ENCODE measurements at regions not wholly inside any gene's neighbourhood (a gene's known extent, or its start where the extent isn't known, plus 50 kb on each side); places are given as distances from the start of the nearest gene placed in this dataset.

GRCh38 chr9:97768746-97769145 lies 71.6 kb upstream of the XPA start:
- TF ChIP-seq TEAD4 (IDR thresholded peaks at IDR 0.05) = 0 out of 2 replicates have a peak, but pooled peaks have one; percentile 22
- TF ChIP-seq TCF12 (IDR thresholded peaks at IDR 0.05; ENCODE audit: low read depth) = no peak

GRCh38 chr9:97769208-97769607 lies 72.1 kb upstream of the XPA start:
- TF ChIP-seq FOXM1 (IDR thresholded peaks at IDR 0.05; ENCODE audit: borderline replicate concordance, low read depth) (no peak), CEBPB (IDR thresholded peaks at IDR 0.05) (no peak), TCF12 (IDR thresholded peaks at IDR 0.05; ENCODE audit: low read depth) (no peak), EP300 (IDR thresholded peaks at IDR 0.05; ENCODE audit: borderline replicate concordance) (no peak), TEAD4 (IDR thresholded peaks at IDR 0.05) (no peak), ZBTB7A (IDR thresholded peaks at IDR 0.05; ENCODE audit: low read depth) (no peak), CREB1 (IDR thresholded peaks at IDR 0.05; ENCODE audit: low read depth) (no peak), REST (IDR thresholded peaks at IDR 0.05; ENCODE audit: low read depth) (no peak), TAF1 (IDR thresholded peaks at IDR 0.05; ENCODE audit: low read depth) (no peak), EGR1 (IDR thresholded peaks at IDR 0.05) (no peak), RAD21 (IDR thresholded peaks at IDR 0.05; ENCODE audit: low read depth) (no peak), USF1 (IDR thresholded peaks at IDR 0.05) (no peak), NFIC (IDR thresholded peaks at IDR 0.05) (no peak)

GRCh38 chr9:97770808-97771372 lies 73.8 kb upstream of the XPA start:
- TF ChIP-seq CREB1 (IDR thresholded peaks at IDR 0.05; ENCODE audit: low read depth) (no peak), REST (IDR thresholded peaks at IDR 0.05; ENCODE audit: low read depth) (peak; percentile 71), EP300 (IDR thresholded peaks at IDR 0.05; ENCODE audit: borderline replicate concordance) (no peak), EGR1 (IDR thresholded peaks at IDR 0.05) (no peak), CEBPB (IDR thresholded peaks at IDR 0.05) (no peak), TAF1 (IDR thresholded peaks at IDR 0.05; ENCODE audit: low read depth) (no peak), NFIC (IDR thresholded peaks at IDR 0.05) (no peak), FOXM1 (IDR thresholded peaks at IDR 0.05; ENCODE audit: borderline replicate concordance, low read depth) (no peak)

GRCh38 chr9:97771641-97772040 lies 74.5 kb upstream of the XPA start:
- TF ChIP-seq REST (IDR thresholded peaks at IDR 0.05; ENCODE audit: low read depth) = no peak
- no peak for TF ChIP-seq CREB1 (IDR thresholded peaks at IDR 0.05; ENCODE audit: low read depth)
- no peak for TF ChIP-seq NFIC (IDR thresholded peaks at IDR 0.05)
- no peak for TF ChIP-seq YY1 (IDR thresholded peaks at IDR 0.05; ENCODE audit: low read depth)
- no peak for TF ChIP-seq TCF12 (IDR thresholded peaks at IDR 0.05; ENCODE audit: low read depth)
- no peak for TF ChIP-seq TEAD4 (IDR thresholded peaks at IDR 0.05)
- TF ChIP-seq USF1 (IDR thresholded peaks at IDR 0.05) = no peak
- TF ChIP-seq FOXM1 (IDR thresholded peaks at IDR 0.05; ENCODE audit: borderline replicate concordance, low read depth) = no peak
- TF ChIP-seq EP300 (IDR thresholded peaks at IDR 0.05; ENCODE audit: borderline replicate concordance) = no peak
- TF ChIP-seq EGR1 (IDR thresholded peaks at IDR 0.05) = no peak
- no peak for TF ChIP-seq CEBPB (IDR thresholded peaks at IDR 0.05)
- TF ChIP-seq TAF1 (IDR thresholded peaks at IDR 0.05; ENCODE audit: low read depth) = no peak
- TF ChIP-seq RAD21 (IDR thresholded peaks at IDR 0.05; ENCODE audit: low read depth) = no peak
- no peak for TF ChIP-seq ZBTB7A (IDR thresholded peaks at IDR 0.05; ENCODE audit: low read depth)
- TF ChIP-seq MAX (IDR thresholded peaks at IDR 0.05) = no peak

- TF ChIP-seq CEBPB (IDR thresholded peaks at IDR 0.05) = no peak
Measured at GRCh38 chr9:97772145-97772544, 75.0 kb upstream of the XPA start.
